Dedifferentiated amniotic fluid mesenchymal stem cell (primary cell): ENCODE measurements at regions not wholly inside any gene's neighbourhood (a gene's known extent, or its start where the extent isn't known, plus 50 kb on each side); places are given as distances from the start of the nearest gene placed in this dataset.
"Not testable (repeated sequence)": the region's sequence is repeated elsewhere in the genome, so short reads cannot be mapped to it uniquely, and the experiment has no call there.

Experiments
- DNase-seq: peaks from one replicate; pipeline ENCODE4 v3.0.0-alpha.2; 2016; ENCODE audit errors: extremely low spot score

- not testable (repeated sequence) for DNase-seq
These were observed 77.9 kb upstream of the FAM204A start for GRCh38 chr10:118420049-118420448.

DNA sequence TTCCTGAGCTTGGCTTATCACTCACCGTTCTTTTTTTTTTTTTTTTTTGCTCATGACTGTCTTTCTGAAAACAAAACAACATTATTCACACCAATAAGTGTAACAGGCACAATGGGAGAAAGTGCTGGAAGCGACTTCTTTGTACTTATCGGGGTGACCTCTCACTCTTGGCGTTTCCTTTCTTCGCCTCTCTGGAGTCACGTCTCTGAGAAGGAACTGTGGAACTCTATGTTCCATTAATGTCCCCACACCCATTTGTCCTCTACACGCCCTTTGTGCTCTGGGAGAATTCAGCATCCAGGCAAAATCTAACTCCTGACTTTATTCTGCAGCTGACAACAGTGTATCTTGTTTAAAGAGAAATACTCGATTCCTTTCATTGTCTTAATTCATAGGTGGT lies 70.8 kb upstream of the FAM204A start:
- no peak for DNase-seq

- DNase-seq = no peak
These were observed 70.1 kb upstream of the FAM204A start for GRCh38 chr10:118412132-118412760.

GRCh38 chr10:118409295-118409694 lies 67.2 kb upstream of the FAM204A start:
- DNase-seq = no peak

DNA sequence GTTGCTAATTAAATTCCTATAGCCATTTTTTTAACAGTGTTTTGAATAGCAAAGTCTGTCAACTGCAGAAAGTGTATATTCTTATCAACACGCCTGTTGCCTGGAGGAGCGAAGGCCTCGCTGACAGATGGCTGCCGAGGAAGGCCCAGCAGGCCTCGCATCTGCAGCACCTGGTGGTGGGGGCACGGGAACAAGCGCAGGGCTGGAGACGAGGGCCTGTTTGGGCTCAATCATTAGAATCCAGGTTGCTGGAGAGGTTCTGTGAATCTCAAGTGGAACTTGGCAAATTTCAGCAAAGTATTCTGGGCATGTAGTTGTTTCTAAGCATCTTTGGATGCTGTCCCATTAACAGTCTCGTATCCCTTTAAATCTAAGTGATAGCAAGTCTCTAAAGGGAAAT lies 66.1 kb upstream of the FAM204A start:
- no peak for DNase-seq

DNA sequence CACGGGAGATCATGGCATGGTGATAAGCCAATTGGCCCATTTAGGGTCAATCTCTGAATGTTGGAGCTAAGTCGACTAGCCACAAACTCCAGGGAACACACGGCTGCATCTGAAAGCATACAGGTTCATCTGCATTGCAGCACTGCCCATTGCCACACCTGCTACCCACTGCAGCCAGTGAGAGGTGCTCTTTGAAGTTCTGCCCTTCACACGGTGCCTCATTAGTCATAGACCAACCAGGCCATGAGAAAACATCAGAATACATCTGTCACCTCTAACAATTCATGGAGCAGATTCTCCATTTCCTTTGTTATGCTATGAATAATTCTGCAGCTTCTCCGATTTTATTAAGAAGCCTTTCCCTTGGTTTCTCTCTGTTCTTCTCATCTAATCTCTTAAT lies 65.7 kb upstream of the FAM204A start:
- DNase-seq = no peak

GRCh38 chr10:118407026-118407425 lies 64.9 kb upstream of the FAM204A start:
- DNase-seq = no peak

DNA sequence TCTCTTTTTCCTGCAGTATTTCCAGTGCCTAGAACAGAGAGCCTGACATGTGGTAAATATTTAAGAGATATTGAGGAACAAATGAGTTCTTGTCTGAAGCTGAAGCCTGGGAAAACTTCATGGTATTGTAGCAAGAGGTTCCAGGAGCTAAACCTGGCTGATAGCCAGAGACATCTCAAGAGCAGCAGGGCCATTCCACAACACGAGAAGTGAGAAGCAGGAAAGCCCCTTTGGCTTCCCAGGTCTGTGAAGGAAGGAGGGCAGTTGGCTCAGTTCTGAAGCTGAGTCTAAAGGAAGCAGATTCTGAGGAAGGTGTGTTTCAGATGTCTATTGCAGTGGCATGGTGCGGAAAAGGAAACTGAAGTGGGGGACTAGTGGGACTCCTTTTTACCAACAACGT lies 63.8 kb upstream of the FAM204A start:
- DNase-seq = no peak

DNA sequence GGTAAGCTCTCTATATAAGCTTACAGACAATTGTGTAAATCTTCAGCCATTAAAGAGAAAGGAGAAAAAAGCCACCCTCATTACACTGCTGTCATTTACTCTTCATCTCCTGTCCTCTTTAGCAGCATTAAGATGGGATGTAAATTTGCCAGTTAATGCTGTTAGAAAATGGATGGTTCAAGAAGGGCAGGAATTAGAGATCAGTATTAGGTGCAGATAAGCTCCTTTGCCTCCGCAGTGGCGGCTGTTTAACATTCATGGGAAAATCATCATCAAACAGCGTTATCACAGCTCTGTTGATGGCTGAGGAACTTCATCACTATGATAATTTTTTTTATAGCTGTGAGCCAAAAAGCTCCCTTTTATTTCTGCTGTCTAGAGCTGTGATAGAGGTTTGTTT lies 61.8 kb upstream of the FAM204A start:
- no peak for DNase-seq

GRCh38 chr10:118401708-118402193 lies 59.6 kb upstream of the FAM204A start:
- no peak for DNase-seq

DNA sequence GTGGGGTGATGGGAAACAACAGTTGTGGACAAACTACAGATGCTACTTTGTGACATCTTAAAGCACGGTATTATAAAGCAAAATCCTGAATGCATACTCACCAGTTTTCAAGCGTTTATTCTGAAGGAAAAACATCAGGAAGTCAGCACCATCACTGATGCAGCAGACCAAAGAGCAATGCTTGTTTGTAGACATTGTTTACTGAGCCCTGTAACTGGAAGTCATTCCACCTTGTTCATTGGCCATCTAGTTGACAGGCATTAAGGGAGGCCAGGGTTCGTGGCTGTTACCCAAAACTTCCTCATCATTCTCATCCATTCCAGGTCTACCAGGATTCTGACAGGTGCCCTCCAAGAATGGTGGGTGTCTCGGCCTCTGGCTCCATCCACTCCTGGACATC lies 55.3 kb upstream of the FAM204A start:
- no peak for DNase-seq

GRCh38 chr10:118395947-118396346 lies 53.8 kb upstream of the FAM204A start:
- no peak for DNase-seq

DNA sequence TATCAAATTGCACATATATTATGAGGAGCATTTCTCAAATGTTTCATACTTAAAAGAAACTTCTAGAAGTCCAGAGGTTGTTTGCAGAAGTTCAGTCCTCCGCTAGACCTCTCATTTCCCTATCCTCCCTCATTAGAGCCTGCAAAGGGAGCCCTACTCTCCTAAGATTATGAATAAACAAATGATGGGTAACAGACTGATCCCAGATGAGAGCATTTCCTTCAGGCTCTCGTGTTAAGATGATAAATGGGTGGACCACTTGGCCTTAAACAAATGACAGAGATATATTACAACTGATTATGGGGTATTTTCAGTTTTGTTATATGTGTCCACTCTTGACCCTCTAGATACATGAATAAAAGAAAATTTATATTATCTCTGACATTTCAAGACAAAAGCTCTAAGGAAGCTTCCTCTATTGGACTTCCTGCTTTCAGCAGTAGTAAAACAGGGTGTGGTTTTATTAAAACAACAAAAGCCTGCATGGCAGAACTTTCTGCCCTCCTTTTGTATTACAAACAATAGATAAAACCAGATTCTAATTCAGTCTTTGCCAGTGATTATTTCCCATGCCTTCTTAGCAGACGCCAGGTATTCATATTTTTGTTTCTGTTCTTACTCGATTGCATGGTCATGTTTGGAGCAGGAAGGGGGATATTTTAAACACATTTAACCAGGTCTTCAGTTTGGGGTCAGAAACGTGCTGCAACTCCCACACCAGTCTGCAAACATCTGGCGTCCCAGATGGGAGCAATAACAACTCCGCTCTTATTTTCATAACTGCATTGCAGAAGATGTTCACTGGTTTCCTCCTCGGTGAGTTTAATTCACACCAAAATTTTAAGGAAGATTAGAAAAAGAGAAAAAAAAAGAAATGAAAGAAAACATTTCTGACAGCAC lies 52.4 kb upstream of the FAM204A start:
- DNase-seq = no peak

DNA sequence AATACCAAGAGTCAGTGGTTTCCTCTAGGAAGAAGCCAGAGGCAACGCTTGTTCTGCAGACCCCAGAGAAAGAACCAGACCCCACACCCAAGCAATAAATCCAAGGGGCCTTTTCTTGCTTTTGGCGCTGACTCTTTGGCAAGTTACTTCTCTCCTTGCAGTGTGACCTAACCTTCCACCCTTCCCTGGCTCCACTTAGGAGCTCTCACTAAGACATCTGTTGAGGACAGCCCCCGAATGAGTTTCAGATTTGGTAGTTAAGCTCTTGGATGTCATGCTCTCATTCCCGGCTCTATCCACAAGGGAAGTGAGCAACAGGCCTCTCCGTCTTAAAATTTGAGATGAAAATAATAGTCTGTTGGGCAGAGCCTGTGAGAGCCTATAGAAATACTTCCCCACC lies 50.6 kb upstream of the FAM204A start:
- DNase-seq = no peak
